Natural killer cell (primary cell): ENCODE measurements at regions not wholly inside any gene's neighbourhood (a gene's known extent, or its start where the extent isn't known, plus 50 kb on each side); places are given as distances from the start of the nearest gene placed in this dataset.

ENCODE experiments used
- ATAC-seq, 3 donors: fragments of 150-1000 bp in 2 of 3; fragments of 200-7000 bp in 1 of 3; cut with Tn5 transposase; 1 replicate in 1 of 3; 2 replicates in 2 of 3; pipeline ENCODE4 v1.10.0; 2021; ENCODE audit warnings: mild to moderate bottlenecking in 2 of 3, moderate library complexity in 2 of 3
- DNase-seq, 2 donors: peaks; one replicate each; pipeline versions ENCODE4 v3.0.0 to v3.0.0-alpha.2; 2013 to 2021; ENCODE audit warnings: mixed read lengths in 1 of 2
- H3K27ac ChIP-seq: one replicate; pipeline ENCODE4 v1.5.1; 2013; ENCODE audit warnings: mild to moderate bottlenecking, low read length
- H3K27me3 ChIP-seq: one replicate; pipeline ENCODE4 v1.6.1; 2013; ENCODE audit warnings: low read length; ENCODE audit not compliant: control insufficient read depth, insufficient read depth
- H3K36me3 ChIP-seq: one replicate; pipeline ENCODE4 v1.6.1; 2013; ENCODE audit warnings: low read length; ENCODE audit not compliant: control insufficient read depth, insufficient read depth
- H3K4me1 ChIP-seq: one replicate; pipeline ENCODE4 v1.6.1; 2013; ENCODE audit warnings: low read length; ENCODE audit not compliant: control insufficient read depth, insufficient read depth
- H3K4me3 ChIP-seq: one replicate; pipeline ENCODE4 v1.5.1; 2013; ENCODE audit warnings: low read length
- H3K9me3 ChIP-seq: one replicate; pipeline ENCODE4 v1.6.1; 2013; ENCODE audit warnings: low read length; ENCODE audit not compliant: control insufficient read depth, insufficient read depth
- H3K27ac Mint-ChIP-seq, 2 donors: one replicate each; pipeline ENCODE4 v1.8.0; 2022; ENCODE audit warnings: mild to moderate bottlenecking in 2 of 2, mixed read lengths in 2 of 2, moderate library complexity in 1 of 2
- H3K27me3 Mint-ChIP-seq, 2 donors: one replicate each; pipeline ENCODE4 v1.8.0; 2022; ENCODE audit warnings: low read depth in 2 of 2, mixed read lengths in 2 of 2
- H3K36me3 Mint-ChIP-seq: one replicate; pipeline ENCODE4 v1.8.0; 2022; ENCODE audit warnings: mixed read lengths
- H3K4me1 Mint-ChIP-seq, 2 donors: one replicate each; pipeline ENCODE4 v1.8.0; 2022; ENCODE audit warnings: mixed read lengths in 2 of 2
- H3K4me3 Mint-ChIP-seq: one replicate; pipeline ENCODE4 v1.8.0; 2022; ENCODE audit warnings: mild to moderate bottlenecking, moderate library complexity, mixed read lengths
- H3K9me3 Mint-ChIP-seq, 2 donors: one replicate each; pipeline ENCODE4 v1.8.0; 2022; ENCODE audit warnings: mixed read lengths in 2 of 2
- WGBS: methylation state at CpG from one replicate; pipeline ENCODE4 v1.1.7; 2013; ENCODE audit warnings: missing lambda C conversion rate; ENCODE audit not compliant: insufficient coverage; 5-methylcytosine and 5-hydroxymethylcytosine counted together
- intact Hi-C: fragments of 100-400 bp; cut with micrococcal nuclease; formaldehyde crosslinking; loops from one replicate; pipeline ENCODE4 v1.14.2; 2022
- TF ChIP-seq, protein P1 (sequence below): fragments of 200-600 bp; IDR thresholded peaks from one replicate; pipeline ENCODE4 v1.8.0; 2022; ENCODE audit warnings: antibody characterized with exemption

DNA sequence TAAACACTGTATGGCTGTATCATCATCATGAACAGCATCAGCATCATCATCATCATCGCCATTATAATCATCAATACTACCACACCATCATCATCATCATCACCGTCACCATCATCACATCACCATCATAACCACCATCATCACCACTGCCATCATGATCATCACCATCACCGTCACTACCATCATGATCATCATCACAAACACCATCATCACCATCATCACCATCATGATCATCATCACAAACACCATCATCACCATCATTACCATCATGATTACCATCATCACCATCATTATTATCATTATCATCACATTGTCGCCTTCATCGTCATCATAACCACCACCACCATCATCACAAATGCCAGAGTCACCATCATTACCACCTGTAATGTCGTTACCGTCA is 1196.9 kb downstream of the NLGN4X start:
- no peaks in the 10 kb centered on the region for H3K36me3 Mint-ChIP-seq
- ATAC-seq, result no peak
- H3K4me3 ChIP-seq, result no peak overlapping the region
- H3K27ac ChIP-seq, result no peak overlapping the region
- H3K27me3 Mint-ChIP-seq, result no peaks in the 10 kb centered on the region
- H3K4me3 Mint-ChIP-seq, result no peak overlapping the region
- intact Hi-C loops, result no loop called here
- no peaks in the 10 kb centered on the region for H3K27me3 ChIP-seq
- H3K9me3 Mint-ChIP-seq, result peaks cover 4 to 7% of the 10 kb centered on the region in 2 donors
- H3K4me1 Mint-ChIP-seq, result no peaks in the 10 kb centered on the region
- TF ChIP-seq, protein P1, sequence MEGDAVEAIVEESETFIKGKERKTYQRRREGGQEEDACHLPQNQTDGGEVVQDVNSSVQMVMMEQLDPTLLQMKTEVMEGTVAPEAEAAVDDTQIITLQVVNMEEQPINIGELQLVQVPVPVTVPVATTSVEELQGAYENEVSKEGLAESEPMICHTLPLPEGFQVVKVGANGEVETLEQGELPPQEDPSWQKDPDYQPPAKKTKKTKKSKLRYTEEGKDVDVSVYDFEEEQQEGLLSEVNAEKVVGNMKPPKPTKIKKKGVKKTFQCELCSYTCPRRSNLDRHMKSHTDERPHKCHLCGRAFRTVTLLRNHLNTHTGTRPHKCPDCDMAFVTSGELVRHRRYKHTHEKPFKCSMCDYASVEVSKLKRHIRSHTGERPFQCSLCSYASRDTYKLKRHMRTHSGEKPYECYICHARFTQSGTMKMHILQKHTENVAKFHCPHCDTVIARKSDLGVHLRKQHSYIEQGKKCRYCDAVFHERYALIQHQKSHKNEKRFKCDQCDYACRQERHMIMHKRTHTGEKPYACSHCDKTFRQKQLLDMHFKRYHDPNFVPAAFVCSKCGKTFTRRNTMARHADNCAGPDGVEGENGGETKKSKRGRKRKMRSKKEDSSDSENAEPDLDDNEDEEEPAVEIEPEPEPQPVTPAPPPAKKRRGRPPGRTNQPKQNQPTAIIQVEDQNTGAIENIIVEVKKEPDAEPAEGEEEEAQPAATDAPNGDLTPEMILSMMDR, result no peak
- no peaks in the 10 kb centered on the region for H3K4me1 ChIP-seq
- H3K36me3 ChIP-seq, result no peaks in the 10 kb centered on the region
- 95% methylated on average over 5 of the region's 7 CpGs for WGBS
- no peak overlapping the region for H3K27ac Mint-ChIP-seq
- no peaks in the 10 kb centered on the region for H3K9me3 ChIP-seq
- DNase-seq, result no peak

DNA sequence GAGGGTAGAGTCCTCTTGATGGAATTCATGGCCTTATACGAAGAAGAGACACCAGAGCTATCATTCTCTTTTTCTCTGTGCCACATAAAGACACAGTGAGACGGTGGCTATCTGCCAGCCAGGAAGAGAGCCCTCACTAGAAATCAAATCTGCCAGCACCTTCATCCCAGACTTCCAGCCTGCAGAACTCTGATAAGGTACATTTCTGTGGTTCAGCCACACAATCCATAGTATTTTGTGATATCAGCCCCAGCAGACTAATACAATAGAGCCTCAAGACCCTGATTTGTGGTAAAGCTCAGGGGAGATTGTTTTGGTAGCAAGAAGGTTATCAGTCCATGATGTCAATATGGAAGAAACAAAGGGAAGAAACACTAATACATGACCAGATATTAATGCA is 1213.2 kb downstream of the NLGN4X start:
- WGBS, result 100% methylated on average over 2 of the region's 2 CpGs
- H3K4me1 Mint-ChIP-seq, result no peaks in the 10 kb centered on the region
- Histone ChIP-seq H3K4me1 (no peaks in the 10 kb centered on the region), H3K36me3 (no peaks in the 10 kb centered on the region), H3K27ac (no peak overlapping the region), H3K9me3 (no peaks in the 10 kb centered on the region), H3K4me3 (no peak overlapping the region), H3K27me3 (no peaks in the 10 kb centered on the region)
- ATAC-seq (no peak), DNase-seq (no peak)
- no peak overlapping the region for H3K27ac Mint-ChIP-seq
- intact Hi-C loops, result no loop called here
- H3K27me3 Mint-ChIP-seq, result no peaks in the 10 kb centered on the region
- TF ChIP-seq, protein P1, result no peak
- no peaks in the 10 kb centered on the region for H3K36me3 Mint-ChIP-seq
- peaks cover 9 to 10% of the 10 kb centered on the region in 2 donors for H3K9me3 Mint-ChIP-seq
- H3K4me3 Mint-ChIP-seq, result no peak overlapping the region

DNA sequence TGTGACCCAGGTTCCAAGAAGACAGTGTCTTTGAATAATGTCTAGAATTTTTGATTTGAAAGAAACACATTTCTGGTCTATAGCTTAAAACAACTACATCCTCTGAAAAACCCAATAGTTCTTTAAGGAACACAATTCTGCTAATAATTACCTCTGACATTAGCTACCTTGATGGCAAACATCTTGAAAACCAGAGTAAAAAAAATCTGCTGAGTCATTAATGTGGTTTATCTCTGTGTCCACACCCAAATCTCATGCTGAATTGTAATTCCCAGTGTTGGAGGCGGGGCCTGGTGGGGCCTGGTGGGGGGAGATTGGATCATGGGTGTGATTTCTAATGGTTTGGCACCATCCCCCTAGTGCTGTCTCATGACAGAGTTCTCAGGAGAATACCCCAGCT is 1233.8 kb downstream of the NLGN4X start:
- H3K9me3 Mint-ChIP-seq, result peaks cover 12 to 13% of the 10 kb centered on the region in 2 donors
- intact Hi-C loops, result no loop called here

DNA sequence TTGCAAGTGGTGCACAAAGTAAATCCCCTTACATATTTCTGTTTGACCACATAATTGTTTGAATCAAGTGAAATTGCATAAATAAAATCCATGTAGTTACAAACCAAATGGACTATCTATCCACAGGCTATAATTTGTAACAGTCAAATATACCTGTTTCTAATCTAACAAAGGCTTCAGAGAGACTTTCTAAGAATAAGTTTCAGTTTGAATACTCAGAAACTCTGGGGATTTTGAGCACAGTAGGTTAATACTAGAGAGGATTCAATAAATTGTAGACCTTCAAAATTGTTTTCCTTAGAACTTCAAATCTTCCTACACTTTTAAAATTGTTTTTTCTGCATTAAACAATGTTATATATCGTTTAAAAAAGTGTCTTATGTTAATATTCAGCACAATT is 1250.1 kb downstream of the NLGN4X start:
- H3K27me3 Mint-ChIP-seq, result no peaks in the 10 kb centered on the region
- Histone ChIP-seq H3K27me3 (no peaks in the 10 kb centered on the region), H3K4me1 (no peaks in the 10 kb centered on the region), H3K9me3 (no peaks in the 10 kb centered on the region), H3K27ac (no peak overlapping the region), H3K36me3 (no peaks in the 10 kb centered on the region), H3K4me3 (no peak overlapping the region)
- TF ChIP-seq, protein P1, result no peak
- WGBS, result no CpG with 5 or more reads among the region's 1 CpG
- no peak for ATAC-seq
- H3K36me3 Mint-ChIP-seq, result no peaks in the 10 kb centered on the region
- no peaks in the 10 kb centered on the region for H3K4me1 Mint-ChIP-seq
- no peak for DNase-seq
- H3K9me3 Mint-ChIP-seq, result peaks cover 9 to 11% of the 10 kb centered on the region in 2 donors
- H3K27ac Mint-ChIP-seq, result no peak overlapping the region
- H3K4me3 Mint-ChIP-seq, result no peak overlapping the region
- intact Hi-C loops, result loop anchor here (2.0 kb wide), 1 partner anchor 46 kb away; no protein-coding TSS in a partner anchor

More for the DNA sequence above, 1233.8 kb downstream of the NLGN4X start:
- Mint-ChIP-seq H3K27me3 (no peaks in the 10 kb centered on the region), H3K27ac (no peak overlapping the region), H3K4me3 (no peak overlapping the region), H3K4me1 (no peaks in the 10 kb centered on the region), H3K36me3 (no peaks in the 10 kb centered on the region)
- Histone ChIP-seq H3K27me3 (no peaks in the 10 kb centered on the region), H3K36me3 (no peaks in the 10 kb centered on the region), H3K27ac (no peak overlapping the region), H3K4me3 (no peak overlapping the region), H3K9me3 (no peaks in the 10 kb centered on the region), H3K4me1 (no peaks in the 10 kb centered on the region)
- no peak for DNase-seq
- TF ChIP-seq, protein P1, result no peak
- no peak for ATAC-seq
- no CpG with 5 or more reads among the region's 1 CpG for WGBS
